Activated CD4-positive, alpha-beta T cell treated with anti-CD3 and anti-CD28 coated beads for 36 hours (primary cell): ENCODE measurements at regions not wholly inside any gene's neighbourhood (a gene's known extent, or its start where the extent isn't known, plus 50 kb on each side); places are given as distances from the start of the nearest gene placed in this dataset.

Experiments used
- ATAC-seq: fragments of 200-7000 bp; cut with Tn5 transposase; one replicate; pipeline ENCODE4 v1.10.0; 2021; ENCODE audit warnings: mild to moderate bottlenecking, moderate library complexity
- CTCF ChIA-PET: fragments of 350-600 bp; sonication (Branson Sonifier 250); formaldehyde crosslinking; loops from one replicate; lab custom pipeline; 2021; ENCODE audit warnings: antibody characterized with exemption; lab: Charles Lee
- POLR2A ChIA-PET: fragments of 350-600 bp; sonication (Branson Sonifier 250); formaldehyde crosslinking; loops from one replicate; lab custom pipeline; 2021; ENCODE audit warnings: antibody characterized with exemption, inconsistent platforms; lab: Charles Lee
- DNase-seq: peaks from one replicate; pipeline ENCODE4 v3.0.0-alpha.2; 2020
- H3K27ac Mint-ChIP-seq: one replicate; pipeline ENCODE4 v1.8.0; 2021; ENCODE audit warnings: mixed read lengths
- H3K27me3 Mint-ChIP-seq: one replicate; pipeline ENCODE4 v1.8.0; 2021; ENCODE audit warnings: mixed read lengths
- H3K36me3 Mint-ChIP-seq: one replicate; pipeline ENCODE4 v1.8.0; 2021; ENCODE audit warnings: low read depth, mixed read lengths
- H3K4me1 Mint-ChIP-seq: one replicate; pipeline ENCODE4 v1.8.0; 2021; ENCODE audit warnings: mixed read lengths
- H3K4me3 Mint-ChIP-seq: one replicate; pipeline ENCODE4 v1.8.0; 2021; ENCODE audit warnings: mild to moderate bottlenecking, moderate library complexity, mixed read lengths
- H3K9me3 Mint-ChIP-seq: one replicate; pipeline ENCODE4 v1.8.0; 2021; ENCODE audit warnings: low read depth, mixed read lengths
- intact Hi-C, 2 experiments: fragments of 100-400 bp; cut with DNase I in 1 of 2; cut with micrococcal nuclease in 1 of 2; formaldehyde crosslinking; loops; one replicate each; pipeline versions ENCODE4 v1.14.2 to v1.15.1; 2022 to 2024; cut with DNase I, micrococcal nuclease

DNA sequence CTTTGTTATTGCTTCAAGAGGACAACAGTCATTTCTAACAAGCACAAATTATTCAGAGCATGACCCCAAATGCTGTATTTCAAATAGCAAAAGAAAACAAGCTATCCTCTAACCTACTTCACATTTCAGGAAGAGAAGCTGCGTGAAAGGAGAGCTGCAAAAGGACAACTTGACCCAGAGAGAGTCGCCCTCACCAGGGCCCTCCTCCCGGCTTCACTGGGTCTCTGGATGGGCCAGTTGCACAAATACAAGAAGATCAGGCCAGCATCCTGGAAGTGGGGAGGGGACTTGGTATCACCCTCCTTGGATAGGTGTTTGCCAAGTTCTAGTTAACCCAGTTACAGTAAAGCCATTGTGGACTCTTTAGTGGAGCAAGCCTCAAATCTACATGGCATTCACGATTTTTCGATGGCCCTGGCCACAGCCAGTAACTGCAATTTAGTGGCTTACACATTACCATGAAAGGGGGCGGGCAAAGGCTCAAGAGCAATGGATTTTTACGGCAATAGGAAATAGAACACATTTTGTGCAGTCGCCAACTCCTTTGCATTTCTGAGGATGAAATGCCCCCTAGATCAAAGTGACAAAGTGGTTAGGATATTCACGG, 166.9 kb upstream of the DIO2 start:
- Mint-ChIP-seq H3K9me3 (peaks cover 1% of the 10 kb centered on the region), H3K27ac (no peak overlapping the region), H3K4me3 (no peak overlapping the region), H3K27me3 (no peaks in the 10 kb centered on the region), H3K36me3 (no peaks in the 10 kb centered on the region), H3K4me1 (no peaks in the 10 kb centered on the region)
- ChIA-PET CTCF (interaction anchor here (1.2 kb wide), 1 partner anchor 264 kb away, joined by 4 read pairs; no protein-coding TSS in a partner anchor), POLR2A (interaction anchor here (0.7 kb wide), 1 partner anchor 14 kb away, joined by 3 read pairs; no protein-coding TSS in a partner anchor)
- intact Hi-C loops, result no loop called here
- DNase-seq (no peak), ATAC-seq (no peak)

DNA sequence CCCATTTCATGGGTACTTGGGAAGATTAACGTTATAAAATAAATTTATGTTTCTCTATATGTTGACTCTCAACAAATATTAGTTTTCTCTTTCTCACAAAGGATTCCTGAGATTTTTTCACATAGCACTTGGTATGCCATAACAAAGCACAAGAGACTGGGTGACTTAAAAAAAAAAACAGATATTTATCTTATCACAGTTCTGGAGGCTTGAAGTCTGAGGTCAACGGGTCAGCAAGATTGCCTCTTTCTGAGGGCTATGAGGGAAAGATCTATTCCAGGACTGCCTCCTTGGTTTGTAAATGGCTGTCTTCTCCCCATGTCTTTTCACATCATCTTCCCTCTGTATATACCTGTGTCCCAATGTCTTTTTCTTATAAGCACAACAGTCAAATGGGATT, 153.5 kb upstream of the DIO2 start:
- CTCF ChIA-PET, result no interaction called here
- H3K9me3 Mint-ChIP-seq, result peaks cover 3% of the 10 kb centered on the region
- H3K4me3 Mint-ChIP-seq, result no peak overlapping the region
- no peaks in the 10 kb centered on the region for H3K36me3 Mint-ChIP-seq
- H3K27me3 Mint-ChIP-seq, result no peaks in the 10 kb centered on the region
- no peak overlapping the region for H3K27ac Mint-ChIP-seq
- DNase-seq (no peak), ATAC-seq (no peak)
- intact Hi-C loops, result no loop called here
- POLR2A ChIA-PET, result no interaction called here
- H3K4me1 Mint-ChIP-seq, result no peaks in the 10 kb centered on the region

DNA sequence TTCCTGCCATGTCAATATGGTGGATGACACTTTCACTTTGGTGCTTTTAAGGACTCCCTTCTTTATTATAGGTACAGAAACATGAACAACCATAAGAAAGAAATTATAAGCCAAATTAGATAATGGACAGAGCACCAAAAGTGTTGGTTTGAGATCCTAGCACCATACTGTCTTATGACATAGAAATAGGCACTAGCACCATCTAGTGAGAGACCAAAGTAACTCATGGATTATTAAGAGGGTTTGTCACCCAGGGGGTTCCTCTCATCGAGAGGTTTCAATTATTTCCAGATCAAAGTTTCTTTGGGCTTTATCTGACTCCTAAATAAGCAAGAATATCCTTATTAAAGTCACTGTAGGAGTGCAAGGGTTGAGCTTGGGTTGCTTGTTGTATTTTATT, 153.0 kb upstream of the DIO2 start:
- H3K9me3 Mint-ChIP-seq, result peaks cover 3% of the 10 kb centered on the region
- DNase-seq (no peak), ATAC-seq (no peak)
- H3K36me3 Mint-ChIP-seq, result no peaks in the 10 kb centered on the region
- H3K27ac Mint-ChIP-seq, result no peak overlapping the region
- ChIA-PET CTCF (no interaction called here), POLR2A (no interaction called here)
- H3K4me1 Mint-ChIP-seq, result no peaks in the 10 kb centered on the region
- H3K4me3 Mint-ChIP-seq, result no peak overlapping the region
- intact Hi-C loops, result no loop called here
- no peaks in the 10 kb centered on the region for H3K27me3 Mint-ChIP-seq

GRCh38 chr14:80358112-80358511, 146.8 kb upstream of the DIO2 start:
- ATAC-seq (no peak), DNase-seq (no peak)
- CTCF ChIA-PET, result no interaction called here

GRCh38 chr14:80356413-80356812, 145.1 kb upstream of the DIO2 start:
- intact Hi-C loops, result no loop called here
- DNase-seq, result peak; percentile 4
- ChIA-PET CTCF (interaction anchor here (0.7 kb wide), 1 partner anchor 17 kb away, joined by 3 read pairs; no protein-coding TSS in a partner anchor), POLR2A (no interaction called here)
- ATAC-seq, result no peak
- Mint-ChIP-seq H3K9me3 (peaks cover 2% of the 10 kb centered on the region), H3K4me3 (no peak overlapping the region), H3K4me1 (no peaks in the 10 kb centered on the region), H3K27ac (no peak overlapping the region), H3K36me3 (no peaks in the 10 kb centered on the region), H3K27me3 (peaks cover 5% of the 10 kb centered on the region)

More at GRCh38 chr14:80358112-80358511, 146.8 kb upstream of the DIO2 start:
- no peaks in the 10 kb centered on the region for H3K4me1 Mint-ChIP-seq
- H3K36me3 Mint-ChIP-seq, result no peaks in the 10 kb centered on the region
- intact Hi-C loops, result no loop called here
- peaks cover 3% of the 10 kb centered on the region for H3K9me3 Mint-ChIP-seq
- H3K27me3 Mint-ChIP-seq, result peaks cover 5% of the 10 kb centered on the region
- POLR2A ChIA-PET, result no interaction called here
- no peak overlapping the region for H3K27ac Mint-ChIP-seq
- no peak overlapping the region for H3K4me3 Mint-ChIP-seq

DNA sequence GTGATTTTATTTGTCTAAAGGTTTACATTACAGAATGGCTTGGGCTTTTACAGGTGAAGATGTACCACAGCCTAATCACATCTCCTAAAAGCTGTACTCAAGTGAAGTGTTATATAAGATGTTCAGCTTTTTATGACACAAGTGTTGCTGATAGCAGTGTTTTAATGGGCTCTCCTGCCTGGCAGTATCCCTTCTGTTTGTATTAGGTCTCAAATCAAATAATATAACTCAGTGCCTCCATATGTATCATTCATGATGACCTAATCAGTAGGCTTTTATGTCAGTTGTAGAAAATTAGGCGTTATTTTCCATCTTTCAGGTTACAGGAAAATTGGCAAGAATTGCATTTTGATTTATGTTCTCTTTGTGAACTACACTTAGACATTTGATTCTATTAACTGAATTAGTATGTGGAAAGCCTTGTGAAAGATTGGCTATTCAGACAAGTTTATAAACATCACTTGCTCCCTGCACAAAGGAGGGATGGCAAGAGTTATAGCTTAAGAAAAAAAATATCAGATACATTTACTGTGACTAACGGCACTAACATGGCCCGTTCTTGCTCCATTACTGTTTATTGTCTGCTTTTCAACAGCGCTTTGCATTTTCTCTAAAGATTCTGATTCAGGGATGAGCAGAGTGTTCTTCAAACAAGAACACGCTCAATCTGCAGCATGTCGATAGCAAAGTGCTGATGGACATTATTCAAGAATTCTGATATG, 143.7 kb upstream of the DIO2 start:
- Mint-ChIP-seq H3K36me3 (no peaks in the 10 kb centered on the region), H3K9me3 (peaks cover 2% of the 10 kb centered on the region), H3K27ac (no peak overlapping the region), H3K4me1 (no peaks in the 10 kb centered on the region), H3K4me3 (no peak overlapping the region), H3K27me3 (peaks cover 5% of the 10 kb centered on the region)
- intact Hi-C loops, result no loop called here
- DNase-seq, result no peak
- POLR2A ChIA-PET, result no interaction called here
- no peak for ATAC-seq
- CTCF ChIA-PET, result no interaction called here

DNA sequence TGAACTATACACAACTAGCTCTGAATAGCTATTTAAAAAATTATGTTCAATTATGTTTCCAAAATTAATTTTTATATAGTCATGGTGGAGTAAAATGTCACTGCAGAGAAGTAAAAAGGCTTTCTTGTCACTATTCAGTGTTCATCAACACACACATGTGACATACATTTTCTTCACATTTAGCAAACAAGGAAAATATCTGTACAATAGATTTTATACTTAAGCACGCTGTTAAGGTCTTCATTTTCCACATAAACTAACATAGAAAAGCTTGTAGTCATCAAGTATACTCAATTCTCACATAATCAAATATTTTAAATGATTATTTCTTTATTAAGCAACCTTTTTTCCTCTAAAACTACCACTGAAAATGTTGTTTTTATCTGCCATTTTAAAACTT, 141.2 kb upstream of the DIO2 start:
- intact Hi-C loops, result no loop called here
- Mint-ChIP-seq H3K36me3 (no peaks in the 10 kb centered on the region), H3K4me1 (no peaks in the 10 kb centered on the region), H3K27ac (no peak overlapping the region), H3K4me3 (no peak overlapping the region), H3K27me3 (peaks cover 5% of the 10 kb centered on the region), H3K9me3 (peaks cover 2% of the 10 kb centered on the region)
- CTCF ChIA-PET, result no interaction called here
- DNase-seq (no peak), ATAC-seq (no peak)
- POLR2A ChIA-PET, result no interaction called here

GRCh38 chr14:80350707-80351106, 139.4 kb upstream of the DIO2 start:
- ATAC-seq (no peak), DNase-seq (no peak)
- Mint-ChIP-seq H3K27me3 (peaks cover 4% of the 10 kb centered on the region), H3K4me1 (no peaks in the 10 kb centered on the region), H3K9me3 (peaks cover 2% of the 10 kb centered on the region), H3K27ac (no peak overlapping the region), H3K36me3 (no peaks in the 10 kb centered on the region), H3K4me3 (no peak overlapping the region)
- ChIA-PET CTCF (no interaction called here), POLR2A (no interaction called here)
- intact Hi-C loops, result no loop called here

DNA sequence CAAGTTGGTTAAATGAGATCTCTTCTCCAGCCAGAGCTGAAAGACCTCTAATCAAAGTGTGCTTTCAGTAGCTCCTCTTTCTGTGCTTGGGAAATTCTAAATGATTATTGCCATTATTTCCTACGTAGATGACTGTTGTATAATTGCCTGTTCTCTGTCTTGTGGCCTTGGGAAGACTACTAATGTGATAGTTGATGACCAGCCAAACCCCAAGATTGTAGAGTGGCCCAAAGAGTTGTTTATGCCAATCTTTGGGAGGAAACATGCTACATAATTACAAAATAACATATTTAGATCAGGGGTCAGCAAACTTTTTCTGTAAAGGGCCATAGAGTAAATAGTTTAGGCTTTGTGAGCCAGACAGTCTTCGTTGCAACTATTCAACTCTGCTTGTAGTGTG, 135.1 kb upstream of the DIO2 start:
- Mint-ChIP-seq H3K27ac (no peak overlapping the region), H3K36me3 (no peaks in the 10 kb centered on the region), H3K9me3 (peaks cover 2% of the 10 kb centered on the region), H3K4me1 (no peaks in the 10 kb centered on the region), H3K27me3 (no peaks in the 10 kb centered on the region), H3K4me3 (no peak overlapping the region)
- POLR2A ChIA-PET, result no interaction called here
- CTCF ChIA-PET, result no interaction called here
- intact Hi-C loops, result no loop called here
- no peak for DNase-seq
- no peak for ATAC-seq

DNA sequence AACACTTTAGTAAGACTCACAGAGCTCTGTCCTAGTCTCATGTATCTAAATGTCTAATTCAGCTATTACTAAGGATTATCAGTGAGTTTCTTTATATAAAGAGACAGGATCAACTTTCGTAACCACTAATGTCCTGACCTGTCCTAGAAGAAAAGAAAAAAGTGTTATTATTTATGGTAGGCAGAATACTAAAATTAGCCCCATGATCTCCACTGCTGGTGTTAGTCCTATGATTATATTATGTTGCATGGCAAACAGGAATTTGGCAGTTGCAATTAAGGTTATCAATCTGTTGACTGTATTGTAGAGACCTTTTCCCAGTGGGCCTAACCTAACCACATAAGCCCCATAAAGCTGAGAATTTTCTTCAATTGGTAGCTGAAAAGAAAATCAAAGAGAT, 132.9 kb upstream of the DIO2 start:
- intact Hi-C loops, result no loop called here
- Mint-ChIP-seq H3K36me3 (no peaks in the 10 kb centered on the region), H3K4me1 (no peaks in the 10 kb centered on the region), H3K4me3 (no peak overlapping the region), H3K9me3 (peaks cover 4% of the 10 kb centered on the region), H3K27ac (no peak overlapping the region), H3K27me3 (no peaks in the 10 kb centered on the region)
- ATAC-seq (no peak), DNase-seq (no peak)
- CTCF ChIA-PET, result no interaction called here
- POLR2A ChIA-PET, result no interaction called here

- ATAC-seq, result no peak
- Mint-ChIP-seq H3K4me3 (no peak overlapping the region), H3K27ac (no peak overlapping the region), H3K27me3 (no peaks in the 10 kb centered on the region), H3K36me3 (no peaks in the 10 kb centered on the region), H3K4me1 (no peaks in the 10 kb centered on the region), H3K9me3 (peaks cover 5% of the 10 kb centered on the region)
- intact Hi-C loops, result no loop called here
- no peak for DNase-seq
- ChIA-PET CTCF (no interaction called here), POLR2A (no interaction called here)
Measured at GRCh38 chr14:80336608-80337106, 125.4 kb upstream of the DIO2 start.

GRCh38 chr14:80325688-80326087, 114.4 kb upstream of the DIO2 start:
- no peak overlapping the region for H3K27ac Mint-ChIP-seq
- ChIA-PET POLR2A (no interaction called here), CTCF (interaction anchor here (1.0 kb wide), 1 partner anchor 28 kb away, joined by 3 read pairs; no protein-coding TSS in a partner anchor)
- H3K9me3 Mint-ChIP-seq, result no peaks in the 10 kb centered on the region
- ATAC-seq, result no peak
- H3K4me1 Mint-ChIP-seq, result no peaks in the 10 kb centered on the region
- no peaks in the 10 kb centered on the region for H3K27me3 Mint-ChIP-seq
- H3K36me3 Mint-ChIP-seq, result no peaks in the 10 kb centered on the region
- no peak for DNase-seq
- H3K4me3 Mint-ChIP-seq, result no peak overlapping the region
- intact Hi-C loops, result no loop called here
